Breast epithelium (tissue), 4 donors: ENCODE measurements at regions not wholly inside any gene's neighbourhood (a gene's known extent, or its start where the extent isn't known, plus 50 kb on each side); places are given as distances from the start of the nearest gene placed in this dataset.

Source experiments
- DNase-seq, 2 donors: peaks; one replicate each; pipeline ENCODE4 v3.0.0-alpha.2; 2019; ENCODE audit warnings: low spot score in 2 of 2
- H3K27ac ChIP-seq, 2 donors: fragments of 200-600 bp; sonication (generic) in 1 of 2; one replicate each; pipeline ENCODE4 v1.5.1; 2016 to 2019; ENCODE audit warnings: mild to moderate bottlenecking in 1 of 2
- H3K27me3 ChIP-seq, 2 donors: fragments of 200-600 bp; sonication (generic) in 1 of 2; one replicate each; pipeline versions ENCODE4 v1.5.1 to v1.6.0; 2017 to 2019; ENCODE audit warnings: control low read depth in 1 of 2, mild to moderate bottlenecking in 1 of 2
- H3K36me3 ChIP-seq: fragments of 200-600 bp; one replicate; pipeline ENCODE4 v1.5.1; 2019
- H3K4me1 ChIP-seq, 2 donors: fragments of 200-600 bp; sonication (generic); one replicate each; pipeline ENCODE4 v1.5.1; 2016 to 2019; ENCODE audit warnings: control low read depth in 1 of 2
- H3K4me3 ChIP-seq, 3 donors: fragments of 200-600 bp; sonication (generic); 1 replicate in 2 of 3; 2 replicates in 1 of 3; pipeline ENCODE4 v1.5.1; 2016 to 2019; ENCODE audit warnings: mild to moderate bottlenecking in 3 of 3, moderate library complexity in 2 of 3
- H3K9me3 ChIP-seq, 2 donors: fragments of 200-600 bp; sonication (generic) in 1 of 2; one replicate each; pipeline ENCODE4 v1.5.1; 2016 to 2019; ENCODE audit warnings: control low read depth in 1 of 2
- POLR2A ChIP-seq: fragments of 450-650 bp; IDR thresholded peaks from one replicate; pipeline ENCODE4 v1.6.1; 2016; ENCODE audit warnings: antibody characterized with exemption, mild to moderate bottlenecking, moderate library complexity
- POLR2AphosphoS5 ChIP-seq, 3 donors: sonication (generic); formaldehyde crosslinking; IDR thresholded peaks; one replicate each; pipeline ENCODE4 v1.6.1; 2017; ENCODE audit warnings: antibody characterized with exemption in 3 of 3
- intact Hi-C: fragments of 100-400 bp; cut with DNase I; formaldehyde crosslinking; loops from one replicate; pipeline ENCODE4 v1.15.1; 2023; ENCODE audit warnings: low total_unique reads
- TF ChIP-seq, protein P1 (sequence below), 3 donors: fragments of 450-650 bp; IDR thresholded peaks; one replicate each; pipeline ENCODE4 v1.5.1; 2016 to 2017; ENCODE audit warnings: antibody characterized with exemption in 3 of 3, mild to moderate bottlenecking in 3 of 3, moderate library complexity in 3 of 3

- H3K27me3 ChIP-seq, result no peaks in the 10 kb centered on the region
- H3K9me3 ChIP-seq, result peaks cover 0 to 3% of the 10 kb centered on the region in 2 donors
- no peaks in the 10 kb centered on the region for H3K36me3 ChIP-seq
- H3K27ac ChIP-seq, result no peak overlapping the region
- peaks cover 0 to 3% of the 10 kb centered on the region in 2 donors for H3K4me1 ChIP-seq
- no peak for DNase-seq
- TF ChIP-seq POLR2A, result no peak
- TF ChIP-seq, protein P1, sequence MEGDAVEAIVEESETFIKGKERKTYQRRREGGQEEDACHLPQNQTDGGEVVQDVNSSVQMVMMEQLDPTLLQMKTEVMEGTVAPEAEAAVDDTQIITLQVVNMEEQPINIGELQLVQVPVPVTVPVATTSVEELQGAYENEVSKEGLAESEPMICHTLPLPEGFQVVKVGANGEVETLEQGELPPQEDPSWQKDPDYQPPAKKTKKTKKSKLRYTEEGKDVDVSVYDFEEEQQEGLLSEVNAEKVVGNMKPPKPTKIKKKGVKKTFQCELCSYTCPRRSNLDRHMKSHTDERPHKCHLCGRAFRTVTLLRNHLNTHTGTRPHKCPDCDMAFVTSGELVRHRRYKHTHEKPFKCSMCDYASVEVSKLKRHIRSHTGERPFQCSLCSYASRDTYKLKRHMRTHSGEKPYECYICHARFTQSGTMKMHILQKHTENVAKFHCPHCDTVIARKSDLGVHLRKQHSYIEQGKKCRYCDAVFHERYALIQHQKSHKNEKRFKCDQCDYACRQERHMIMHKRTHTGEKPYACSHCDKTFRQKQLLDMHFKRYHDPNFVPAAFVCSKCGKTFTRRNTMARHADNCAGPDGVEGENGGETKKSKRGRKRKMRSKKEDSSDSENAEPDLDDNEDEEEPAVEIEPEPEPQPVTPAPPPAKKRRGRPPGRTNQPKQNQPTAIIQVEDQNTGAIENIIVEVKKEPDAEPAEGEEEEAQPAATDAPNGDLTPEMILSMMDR (IDR thresholded peaks at IDR 0.05), result no peak
- TF ChIP-seq POLR2AphosphoS5 (IDR thresholded peaks at IDR 0.05), result no peak
- no peak overlapping the region for H3K4me3 ChIP-seq
- intact Hi-C loops, result no loop called here
These were observed 97.3 kb upstream of the GOT2 start for GRCh38 chr16:58831386-58831785.

DNA sequence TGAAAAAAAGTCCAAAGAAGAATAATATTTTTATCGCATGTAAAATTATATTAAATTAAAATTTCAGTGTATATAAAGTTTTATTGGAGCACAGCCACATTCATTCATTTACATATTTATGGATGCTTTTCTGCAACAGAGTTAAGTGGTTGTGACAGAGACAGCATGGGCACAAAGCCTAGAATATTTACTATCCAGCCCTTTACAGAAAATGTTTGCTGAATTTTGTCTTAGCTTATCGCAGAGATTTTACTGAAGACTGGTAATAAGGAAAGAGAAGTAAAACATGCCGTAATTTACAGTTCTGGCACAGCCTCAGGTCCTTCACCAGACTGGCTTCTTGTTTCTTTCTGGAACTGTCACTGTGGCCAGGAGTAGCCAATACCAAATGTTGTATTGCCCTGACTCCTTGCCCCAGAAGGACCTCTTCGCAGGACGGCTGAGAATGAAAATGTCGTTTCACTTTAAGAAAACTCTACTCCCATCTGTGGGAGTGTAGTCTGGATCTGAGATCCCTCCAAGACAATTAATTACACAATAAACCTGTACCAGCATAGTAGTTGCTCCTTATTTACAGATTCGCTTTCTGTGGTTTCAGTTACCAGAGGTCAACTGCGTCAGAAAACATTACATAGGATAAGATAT lies 94.9 kb upstream of the GOT2 start:
- no peak overlapping the region for H3K27ac ChIP-seq
- DNase-seq, result no peak
- no peaks in the 10 kb centered on the region for H3K9me3 ChIP-seq
- TF ChIP-seq POLR2AphosphoS5 (IDR thresholded peaks at IDR 0.05), result no peak
- TF ChIP-seq POLR2A, result no peak
- TF ChIP-seq, protein P1 (IDR thresholded peaks at IDR 0.05), result no peak
- H3K4me3 ChIP-seq, result peak overlapping the region in 1 of 3 donors; percentile 51
- no peaks in the 10 kb centered on the region for H3K36me3 ChIP-seq
- H3K27me3 ChIP-seq, result no peaks in the 10 kb centered on the region
- peaks cover 0 to 3% of the 10 kb centered on the region in 2 donors for H3K4me1 ChIP-seq
- intact Hi-C loops, result loop anchor here (1.0 kb wide), 1 partner anchor 15 kb away; no protein-coding TSS in a partner anchor

DNA sequence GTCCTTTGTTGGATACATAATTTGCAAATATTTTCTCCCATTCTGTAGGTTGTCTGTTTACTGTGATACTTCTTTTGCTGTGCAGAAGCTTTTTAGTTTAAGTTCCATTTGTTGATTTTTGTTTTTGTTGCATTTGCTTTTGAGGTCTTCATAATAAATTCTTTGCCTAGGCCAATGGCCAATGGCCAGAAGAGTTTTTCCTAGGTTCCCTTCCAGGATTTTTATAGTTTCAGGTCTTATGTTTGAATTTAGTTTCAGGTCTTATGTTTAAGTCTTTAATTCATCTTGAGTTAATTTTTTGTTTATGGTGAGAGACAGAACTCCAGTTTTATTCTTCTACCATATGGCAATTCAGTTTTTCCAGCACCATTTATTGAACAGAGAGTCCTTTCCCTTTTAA lies 90.1 kb upstream of the GOT2 start:
- Histone ChIP-seq H3K4me3 (no peak overlapping the region), H3K27ac (no peak overlapping the region), H3K9me3 (no peaks in the 10 kb centered on the region), H3K4me1 (peaks cover 0 to 3% of the 10 kb centered on the region in 2 donors), H3K36me3 (no peaks in the 10 kb centered on the region), H3K27me3 (no peaks in the 10 kb centered on the region)
- TF ChIP-seq, protein P1 (IDR thresholded peaks at IDR 0.05), result no peak
- TF ChIP-seq POLR2AphosphoS5 (IDR thresholded peaks at IDR 0.05) (no peak), POLR2A (no peak)
- intact Hi-C loops, result no loop called here
- no peak for DNase-seq

DNA sequence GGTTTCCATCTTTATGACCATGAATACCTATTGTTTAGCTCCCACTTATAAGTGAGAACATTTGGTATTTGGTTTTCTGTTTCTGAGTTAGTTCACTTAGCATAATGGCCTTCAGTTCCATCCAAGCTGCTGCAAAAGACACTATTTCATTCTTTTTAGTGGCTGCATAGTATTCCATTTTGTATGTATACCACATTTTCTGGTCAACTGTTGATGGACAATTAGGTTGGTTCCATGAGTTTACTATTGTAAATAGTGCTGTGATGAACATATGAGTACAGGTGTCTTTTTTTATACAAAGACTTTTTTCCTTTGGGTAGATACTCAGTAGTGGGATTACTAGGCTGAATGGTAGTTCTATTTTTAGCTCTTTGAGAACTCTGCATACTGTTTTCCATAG lies 87.8 kb upstream of the GOT2 start:
- H3K36me3 ChIP-seq, result no peaks in the 10 kb centered on the region
- no peaks in the 10 kb centered on the region for H3K9me3 ChIP-seq
- H3K4me3 ChIP-seq, result no peak overlapping the region
- TF ChIP-seq POLR2AphosphoS5 (IDR thresholded peaks at IDR 0.05) (no peak), POLR2A (no peak)
- TF ChIP-seq, protein P1 (IDR thresholded peaks at IDR 0.05), result no peak
- intact Hi-C loops, result no loop called here
- DNase-seq, result no peak
- no peak overlapping the region for H3K27ac ChIP-seq
- H3K27me3 ChIP-seq, result no peaks in the 10 kb centered on the region
- no peaks in the 10 kb centered on the region for H3K4me1 ChIP-seq

GRCh38 chr16:58820411-58820810 lies 86.3 kb upstream of the GOT2 start:
- intact Hi-C loops, result no loop called here
- H3K27me3 ChIP-seq, result no peaks in the 10 kb centered on the region
- H3K4me3 ChIP-seq, result no peak overlapping the region
- no peaks in the 10 kb centered on the region for H3K36me3 ChIP-seq
- no peaks in the 10 kb centered on the region for H3K9me3 ChIP-seq
- H3K27ac ChIP-seq, result no peak overlapping the region
- no peak for TF ChIP-seq POLR2AphosphoS5 (IDR thresholded peaks at IDR 0.05)
- TF ChIP-seq, protein P1 (IDR thresholded peaks at IDR 0.05), result no peak
- no peak for TF ChIP-seq POLR2A
- no peaks in the 10 kb centered on the region for H3K4me1 ChIP-seq
- no peak for DNase-seq
